Fibroblast of gingiva (primary cell): ENCODE measurements at regions not wholly inside any gene's neighbourhood (a gene's known extent, or its start where the extent isn't known, plus 50 kb on each side); places are given as distances from the start of the nearest gene placed in this dataset.
"Not testable (repeated sequence)": the region's sequence is repeated elsewhere in the genome, so short reads cannot be mapped to it uniquely, and the experiment has no call there.

ENCODE experiments used
- DNase-seq: peaks from one replicate; pipeline ENCODE4 v3.0.0-alpha.2; 2011; ENCODE audit warnings: low read depth

GRCh38 chr4:66275411-66276038 is 605.2 kb upstream of the EPHA5 start:
- DNase-seq, result peak; percentile 77

- DNase-seq, result no peak
These were observed 602.8 kb upstream of the EPHA5 start for GRCh38 chr4:66273110-66273509.

- DNase-seq, result not testable (repeated sequence)
These were observed 600.1 kb upstream of the EPHA5 start for GRCh38 chr4:66270356-66270755.

- DNase-seq, result not testable (repeated sequence)
These were observed 596.3 kb upstream of the EPHA5 start for GRCh38 chr4:66266554-66266953.

GRCh38 chr4:66266035-66266434 is 595.7 kb upstream of the EPHA5 start:
- DNase-seq, result no peak

GRCh38 chr4:66252291-66252690 is 582.0 kb upstream of the EPHA5 start:
- DNase-seq, result no peak

- peak; percentile 7 for DNase-seq
These were observed 576.4 kb upstream of the EPHA5 start for GRCh38 chr4:66246643-66247042.

- no peak for DNase-seq
These were observed 565.6 kb upstream of the EPHA5 start for GRCh38 chr4:66235876-66236275.

GRCh38 chr4:66229885-66230284 is 559.6 kb upstream of the EPHA5 start:
- no peak for DNase-seq

- DNase-seq, result no peak
These were observed 555.2 kb upstream of the EPHA5 start for GRCh38 chr4:66225539-66225938.

GRCh38 chr4:66223068-66223703 is 552.9 kb upstream of the EPHA5 start:
- DNase-seq, result no peak

GRCh38 chr4:66219401-66219800 is 549.1 kb upstream of the EPHA5 start:
- no peak for DNase-seq

- DNase-seq, result no peak
These were observed 546.0 kb upstream of the EPHA5 start for GRCh38 chr4:66216252-66216651.

- no peak for DNase-seq
These were observed 542.2 kb upstream of the EPHA5 start for GRCh38 chr4:66212489-66212888.

- no peak for DNase-seq
These were observed 534.4 kb upstream of the EPHA5 start for GRCh38 chr4:66204534-66205247.

- DNase-seq, result no peak
These were observed 532.6 kb upstream of the EPHA5 start for GRCh38 chr4:66202870-66203269.

GRCh38 chr4:66197451-66197850 is 527.2 kb upstream of the EPHA5 start:
- no peak for DNase-seq

GRCh38 chr4:66193487-66193886 is 523.2 kb upstream of the EPHA5 start:
- DNase-seq, result no peak

- no peak for DNase-seq
These were observed 517.0 kb upstream of the EPHA5 start for GRCh38 chr4:66187175-66187720.

GRCh38 chr4:66186095-66186494 is 515.8 kb upstream of the EPHA5 start:
- DNase-seq, result no peak

- no peak for DNase-seq
These were observed 512.3 kb upstream of the EPHA5 start for GRCh38 chr4:66182636-66183035.

- DNase-seq, result peak; percentile 5
These were observed 508.6 kb upstream of the EPHA5 start for GRCh38 chr4:66178906-66179305.

- no peak for DNase-seq
These were observed 499.1 kb upstream of the EPHA5 start for GRCh38 chr4:66169341-66169740.
